Endothelial cell of umbilical vein (primary cell): ENCODE measurements at regions not wholly inside any gene's neighbourhood (a gene's known extent, or its start where the extent isn't known, plus 50 kb on each side); places are given as distances from the start of the nearest gene placed in this dataset.

ENCODE experiments used
- BruUV-seq: library from RNA; stranded (reverse); fragments of 400-500 nt; replicated peaks from 2 replicates; lab custom pipeline; 2021; lab: Mats Ljungman, UMichigan
- CTCF ChIA-PET: fragments of 300-600, 350-600 bp; sonication (Branson Sonifier 250); formaldehyde crosslinking; loops from one replicate; lab custom pipeline; 2021; ENCODE audit warnings: antibody characterized with exemption, inconsistent platforms; lab: Charles Lee
- POLR2A ChIA-PET: fragments of 300-600, 350-600 bp; sonication (Branson Sonifier 250); formaldehyde crosslinking; loops from one replicate; lab custom pipeline; 2021; ENCODE audit warnings: antibody characterized with exemption, inconsistent platforms; lab: Charles Lee
- DNase-seq: peaks from one replicate; pipeline ENCODE4 v3.0.0-alpha.2; 2011; ENCODE audit warnings: low read depth, low spot score
- FAIRE-seq: peaks from 2 replicates; lab custom pipeline; 2011; peaks lifted over from hg19 to GRCh38; lab: Jason Lieb, UNC
- H2AFZ ChIP-seq: 2 replicates; pipeline ENCODE4 v1.6.0; 2012; ENCODE audit warnings: low read depth, low read length, control low read depth, inconsistent platforms
- H3K27ac ChIP-seq: 2 replicates; pipeline ENCODE4 v1.5.1; 2011; ENCODE audit warnings: low read depth, mild to moderate bottlenecking, control low read depth, low read length, moderate library complexity; ENCODE audit not compliant: insufficient read depth
- H3K27me3 ChIP-seq, 2 experiments: 2 replicates each; pipeline versions ENCODE4 v1.6.0 to v1.6.1; 2011; ENCODE audit warnings: low read length in 2 of 2, mixed read lengths in 1 of 2; ENCODE audit not compliant: control insufficient read depth in 2 of 2, insufficient read depth in 2 of 2
- H3K36me3 ChIP-seq, 2 experiments: 2 replicates in 1 of 2; 3 replicates in 1 of 2; pipeline ENCODE4 v1.5.1; 2011; ENCODE audit warnings: low read length in 2 of 2, mild to moderate bottlenecking in 1 of 2, moderate library complexity in 1 of 2; ENCODE audit not compliant: control insufficient read depth in 2 of 2, insufficient read depth in 2 of 2; ENCODE audit errors: extremely low read depth in 1 of 2
- H3K4me1 ChIP-seq: 3 replicates; pipeline ENCODE4 v1.5.1; 2011; ENCODE audit warnings: mild to moderate bottlenecking, low read length; ENCODE audit not compliant: control insufficient read depth, insufficient read depth; ENCODE audit errors: extremely low read depth
- H3K4me2 ChIP-seq: 2 replicates; pipeline ENCODE4 v1.6.1; 2011; ENCODE audit warnings: low read length, control low read depth, mixed read lengths; ENCODE audit not compliant: insufficient read depth
- H3K4me3 ChIP-seq, 3 experiments: fragments of 200-600 bp in 1 of 3; sonication (generic), shearing (Covaris generic) in 1 of 3; replicated peaks in 1 of 3; 2 replicates each; pipeline ENCODE4 v1.5.1; 2011 to 2016; ENCODE audit warnings: control low read depth in 3 of 3, low read length in 3 of 3, mild to moderate bottlenecking in 2 of 3, inconsistent platforms in 1 of 3, low read depth in 1 of 3, moderate library complexity in 1 of 3; ENCODE audit not compliant: insufficient read depth in 1 of 3
- H3K79me2 ChIP-seq: 2 replicates; pipeline ENCODE4 v1.6.0; 2012; ENCODE audit warnings: low read length, inconsistent platforms; ENCODE audit not compliant: control insufficient read depth, insufficient read depth
- H3K9ac ChIP-seq: replicated peaks from 2 replicates; pipeline ENCODE3; 2011; ENCODE audit warnings: low read length, control low read depth; ENCODE audit not compliant: insufficient read depth; ENCODE audit errors: extremely low read depth
- H3K9me1 ChIP-seq: replicated peaks from 3 replicates; pipeline ENCODE4 v1.6.0; 2011; ENCODE audit warnings: mild to moderate bottlenecking, low read length; ENCODE audit not compliant: control insufficient read depth, insufficient read depth; ENCODE audit errors: extremely low read depth
- H3K9me3 ChIP-seq: replicated peaks from 2 replicates; pipeline ENCODE4 v1.5.1; 2012; ENCODE audit warnings: low read length, inconsistent platforms; ENCODE audit not compliant: control insufficient read depth, insufficient read depth
- H4K20me1 ChIP-seq: replicated peaks from 2 replicates; pipeline ENCODE3; 2011; ENCODE audit warnings: mild to moderate bottlenecking, low read length; ENCODE audit not compliant: control insufficient read depth, insufficient read depth; ENCODE audit errors: extremely low read depth
- EZH2 ChIP-seq: IDR thresholded peaks from 2 replicates; pipeline ENCODE4 v1.6.1; 2012; ENCODE audit warnings: borderline replicate concordance, low read depth, mild to moderate bottlenecking, moderate library complexity, low read length, inconsistent platforms; ENCODE audit not compliant: severe bottlenecking
- FOS ChIP-seq: IDR thresholded peaks from 2 replicates; pipeline ENCODE4 v1.6.1; 2011; ENCODE audit warnings: mild to moderate bottlenecking, low read length, moderate library complexity, borderline replicate concordance; ENCODE audit not compliant: insufficient read depth
- GATA2 ChIP-seq: IDR thresholded peaks from 2 replicates; pipeline ENCODE4 v1.7.0; 2011; ENCODE audit warnings: low read depth, mild to moderate bottlenecking, moderate library complexity, mixed read lengths, low read length; ENCODE audit not compliant: insufficient read length, insufficient read depth
- JUN ChIP-seq: IDR thresholded peaks from 2 replicates; pipeline ENCODE4 v1.6.1; 2011; ENCODE audit warnings: borderline replicate concordance, low read depth; ENCODE audit not compliant: insufficient read length, insufficient read depth
- MYC ChIP-seq: IDR thresholded peaks from one replicate; pipeline ENCODE4 v1.6.1; 2011; ENCODE audit warnings: mild to moderate bottlenecking, low read depth, low read length
- POLR2A ChIP-seq: IDR thresholded peaks from 2 replicates; pipeline ENCODE4 v1.6.1; 2012; ENCODE audit warnings: low read depth, mild to moderate bottlenecking, control low read depth, low read length
- POLR2AphosphoS5 ChIP-seq: IDR thresholded peaks from 2 replicates; pipeline ENCODE4 v1.6.1; 2012; ENCODE audit warnings: low read depth, mild to moderate bottlenecking, control low read depth, low read length, moderate library complexity; ENCODE audit not compliant: insufficient read depth
- dilution Hi-C: fragments of 300-500 bp; cut with MboI; formaldehyde crosslinking; loops from one replicate; pipeline ENCODE4 v1.15.0; 2019; ENCODE audit warnings: low sequenced_read_pairs; ENCODE audit not compliant: extremely low pct_ligation_motif_present
- intact Hi-C: fragments of 100-400 bp; cut with micrococcal nuclease; formaldehyde crosslinking; loops from one replicate; pipeline ENCODE4 v1.10.0; 2022
- TF ChIP-seq, protein P1 (sequence below): IDR thresholded peaks from 2 replicates; pipeline ENCODE4 v1.6.1; 2011; ENCODE audit not compliant: insufficient read depth, insufficient read length
- TF ChIP-seq, protein P2 (sequence below), 2 donors: IDR thresholded peaks; 1 replicate in 1 of 2; 2 replicates in 1 of 2; pipeline ENCODE4 v1.5.1; 2011; ENCODE audit warnings: low read length in 2 of 2, mild to moderate bottlenecking in 2 of 2, moderate library complexity in 2 of 2, control low read depth in 1 of 2, inconsistent platforms in 1 of 2, low read depth in 1 of 2; ENCODE audit not compliant: insufficient read depth in 1 of 2; ENCODE audit errors: extremely low read depth in 1 of 2

- Histone ChIP-seq H3K79me2 (no peaks in the 10 kb centered on the region), H3K4me1 (no peaks in the 10 kb centered on the region), H3K9ac (no peak overlapping the region), H3K27ac (no peak overlapping the region), H2AFZ (no peak overlapping the region), H3K27me3 (no peaks in the 10 kb centered on the region), H4K20me1 (no peaks in the 10 kb centered on the region), H3K36me3 (no peaks in the 10 kb centered on the region), H3K4me2 (no peak overlapping the region), H3K9me3 (peaks cover 2% of the 10 kb centered on the region), H3K4me3 (no peak overlapping the region), H3K9me1 (no peaks in the 10 kb centered on the region)
- TF ChIP-seq POLR2A (no peak), MYC (no peak), JUN (no peak), FOS (no peak), POLR2AphosphoS5 (no peak), EZH2 (no peak), GATA2 (no peak)
- TF ChIP-seq, protein P1, sequence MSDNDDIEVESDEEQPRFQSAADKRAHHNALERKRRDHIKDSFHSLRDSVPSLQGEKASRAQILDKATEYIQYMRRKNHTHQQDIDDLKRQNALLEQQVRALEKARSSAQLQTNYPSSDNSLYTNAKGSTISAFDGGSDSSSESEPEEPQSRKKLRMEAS, result no peak
- TF ChIP-seq, protein P2, sequence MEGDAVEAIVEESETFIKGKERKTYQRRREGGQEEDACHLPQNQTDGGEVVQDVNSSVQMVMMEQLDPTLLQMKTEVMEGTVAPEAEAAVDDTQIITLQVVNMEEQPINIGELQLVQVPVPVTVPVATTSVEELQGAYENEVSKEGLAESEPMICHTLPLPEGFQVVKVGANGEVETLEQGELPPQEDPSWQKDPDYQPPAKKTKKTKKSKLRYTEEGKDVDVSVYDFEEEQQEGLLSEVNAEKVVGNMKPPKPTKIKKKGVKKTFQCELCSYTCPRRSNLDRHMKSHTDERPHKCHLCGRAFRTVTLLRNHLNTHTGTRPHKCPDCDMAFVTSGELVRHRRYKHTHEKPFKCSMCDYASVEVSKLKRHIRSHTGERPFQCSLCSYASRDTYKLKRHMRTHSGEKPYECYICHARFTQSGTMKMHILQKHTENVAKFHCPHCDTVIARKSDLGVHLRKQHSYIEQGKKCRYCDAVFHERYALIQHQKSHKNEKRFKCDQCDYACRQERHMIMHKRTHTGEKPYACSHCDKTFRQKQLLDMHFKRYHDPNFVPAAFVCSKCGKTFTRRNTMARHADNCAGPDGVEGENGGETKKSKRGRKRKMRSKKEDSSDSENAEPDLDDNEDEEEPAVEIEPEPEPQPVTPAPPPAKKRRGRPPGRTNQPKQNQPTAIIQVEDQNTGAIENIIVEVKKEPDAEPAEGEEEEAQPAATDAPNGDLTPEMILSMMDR (IDR thresholded peaks at IDR 0.05; ENCODE audit: extremely low read depth in 1 of 2, insufficient read depth in 1 of 2, low read depth in 1 of 2, low read length in 2 of 2), result no peak
- ChIA-PET CTCF (no interaction called here), POLR2A (no interaction called here)
- BruUV-seq, result no TSS peak
- dilution Hi-C loops, result no loop called here
- no peak for FAIRE-seq
- no peak for DNase-seq
- intact Hi-C loops, result no loop called here
These were observed 234.8 kb upstream of the RPL38 start for GRCh38 chr17:73968680-73969079.
